Inflammatory macrophage treated with lipopolysaccharide for 1 hour (primary cell): ENCODE measurements at regions not wholly inside any gene's neighbourhood (a gene's known extent, or its start where the extent isn't known, plus 50 kb on each side); places are given as distances from the start of the nearest gene placed in this dataset.
A peak's percentile ranks its signal among the peaks of the same experiment; 100 is the strongest.

Experiments
- DNase-seq, 2 donors: peaks; one replicate each; pipeline ENCODE4 v3.0.0-alpha.2; 2020 to 2022

- DNase-seq = no peak
Observed at GRCh38 chr15:96538491-96538890, 208.0 kb downstream of the NR2F2 start.

DNA sequence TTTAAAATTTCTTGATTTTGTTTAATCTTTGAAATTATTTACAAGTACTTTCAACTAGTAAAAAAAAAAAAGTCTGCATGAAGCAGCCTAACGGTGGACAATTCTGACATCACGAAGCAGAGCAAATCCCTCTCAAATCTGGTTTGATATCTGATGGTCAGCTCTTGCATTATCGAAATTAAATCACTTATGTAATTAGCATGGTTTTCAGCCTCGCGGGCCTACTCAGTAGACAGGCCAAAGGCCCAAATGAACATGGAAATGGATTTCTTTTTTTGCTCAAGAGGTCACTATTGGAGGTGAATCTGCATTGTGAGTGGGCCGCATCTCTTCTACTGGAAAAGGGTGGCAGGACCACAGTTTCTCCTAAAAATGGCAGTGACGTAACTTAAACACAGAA is 209.8 kb downstream of the NR2F2 start:
- no peak for DNase-seq

DNA sequence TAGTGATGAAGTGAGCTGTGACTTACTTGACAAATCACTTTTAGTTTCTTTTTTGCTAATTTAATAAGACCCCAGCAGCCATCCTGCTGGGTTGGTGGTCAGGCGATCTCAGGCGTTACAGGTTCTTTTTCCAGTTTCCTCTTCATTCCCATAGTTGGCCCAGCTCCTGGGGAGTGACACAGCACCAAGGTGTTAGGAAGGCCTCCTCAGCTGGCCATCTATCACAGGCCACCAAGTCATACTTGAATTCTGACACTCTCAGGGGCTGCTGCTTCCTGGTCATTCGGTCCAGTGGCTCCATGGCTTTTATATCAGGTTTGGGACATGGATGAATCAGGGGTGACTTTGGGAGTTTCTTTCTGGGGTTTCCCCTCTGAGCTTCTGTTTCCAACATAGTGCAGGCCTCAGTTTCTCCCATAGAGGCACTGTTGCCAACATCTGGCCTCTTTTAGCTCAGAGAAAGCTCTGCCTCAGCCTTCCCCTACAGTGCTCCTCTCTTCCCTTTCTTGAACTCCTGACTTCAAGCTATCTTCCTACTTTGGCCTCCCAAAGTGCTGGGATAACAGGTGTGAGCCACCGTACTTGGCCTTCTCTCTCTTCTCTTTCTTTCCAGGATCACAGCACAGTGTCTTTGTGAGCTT is 211.8 kb downstream of the NR2F2 start:
- DNase-seq = no peak

GRCh38 chr15:96544162-96544756 is 213.8 kb downstream of the NR2F2 start:
- DNase-seq = no peak

GRCh38 chr15:96549136-96549535 is 218.6 kb downstream of the NR2F2 start:
- no peak for DNase-seq

DNA sequence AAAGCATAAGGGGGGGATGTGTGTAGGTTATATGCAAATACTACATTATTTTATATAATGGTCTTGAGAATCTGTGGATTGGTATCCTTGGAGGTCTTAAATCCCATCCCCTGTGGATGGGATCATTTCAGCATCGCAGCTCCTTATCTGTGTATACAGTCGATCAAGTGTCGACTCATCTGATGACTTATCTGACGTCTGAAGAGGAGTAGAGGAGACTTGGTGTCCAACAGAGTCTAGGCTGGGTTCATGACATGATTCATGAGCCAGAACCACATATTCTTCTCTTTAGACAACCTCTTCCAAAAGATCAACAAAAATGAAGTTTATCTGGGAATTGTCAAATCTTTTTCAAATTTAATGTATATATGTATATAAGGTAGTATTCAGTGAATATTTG is 220.7 kb downstream of the NR2F2 start:
- no peak for DNase-seq

DNA sequence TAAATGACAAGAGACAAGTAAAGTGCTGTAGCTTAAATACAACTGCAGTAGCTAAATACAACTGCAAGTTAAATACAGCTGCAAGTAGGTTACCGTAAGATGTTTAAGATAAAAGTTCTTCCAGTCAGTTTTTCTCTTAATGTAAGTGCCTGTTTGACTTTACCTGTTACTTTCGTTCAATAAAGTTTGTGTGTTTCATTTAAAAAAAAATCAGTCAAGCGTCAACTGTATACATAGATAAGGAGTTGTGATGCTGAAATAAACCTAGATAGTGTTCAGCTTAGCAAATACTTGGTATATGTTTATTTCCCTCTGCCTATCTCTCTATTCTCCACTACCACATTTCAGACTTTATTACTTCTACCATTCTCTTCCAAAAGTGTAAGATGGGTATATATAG is 221.2 kb downstream of the NR2F2 start:
- DNase-seq = no peak

DNA sequence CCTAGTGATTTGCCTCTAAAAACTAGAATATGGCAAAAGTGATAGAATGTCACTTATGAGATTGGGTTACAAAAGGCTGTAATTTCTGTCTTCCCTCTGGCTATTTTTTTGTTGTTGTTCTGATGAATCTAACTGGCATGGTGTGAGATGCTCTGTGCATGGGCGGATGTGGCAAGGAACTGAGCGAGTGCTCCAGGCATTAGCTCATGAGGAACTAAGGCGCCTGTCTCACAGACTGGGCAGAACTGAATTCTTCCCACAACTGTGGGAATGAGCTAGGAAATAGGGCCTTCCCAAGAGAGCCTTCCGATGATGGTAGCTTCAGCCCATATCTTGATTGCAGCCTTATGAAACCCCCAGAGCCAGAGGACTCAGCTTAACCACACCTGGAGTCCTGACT is 222.5 kb downstream of the NR2F2 start:
- DNase-seq = peak in 1 of 2 donors; percentile 0

DNA sequence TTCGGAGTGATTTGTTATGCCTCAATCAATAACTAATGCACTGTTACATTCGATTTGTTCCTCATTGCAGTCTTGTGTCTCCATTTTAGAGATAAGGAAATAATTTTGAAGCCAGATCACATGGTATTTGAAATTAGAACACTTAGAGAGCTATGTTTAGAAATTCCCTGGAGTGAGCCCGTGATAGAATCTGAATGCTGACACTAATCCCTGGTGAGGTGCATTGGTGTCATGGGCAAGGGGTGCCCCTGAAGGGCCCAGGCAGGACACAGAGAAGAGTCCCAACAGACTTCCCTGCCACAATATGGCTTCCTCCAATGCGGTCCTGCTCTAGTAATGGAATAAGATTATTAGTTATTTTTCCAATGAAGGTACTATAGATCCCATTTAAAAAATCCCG is 223.0 kb downstream of the NR2F2 start:
- DNase-seq = no peak

DNA sequence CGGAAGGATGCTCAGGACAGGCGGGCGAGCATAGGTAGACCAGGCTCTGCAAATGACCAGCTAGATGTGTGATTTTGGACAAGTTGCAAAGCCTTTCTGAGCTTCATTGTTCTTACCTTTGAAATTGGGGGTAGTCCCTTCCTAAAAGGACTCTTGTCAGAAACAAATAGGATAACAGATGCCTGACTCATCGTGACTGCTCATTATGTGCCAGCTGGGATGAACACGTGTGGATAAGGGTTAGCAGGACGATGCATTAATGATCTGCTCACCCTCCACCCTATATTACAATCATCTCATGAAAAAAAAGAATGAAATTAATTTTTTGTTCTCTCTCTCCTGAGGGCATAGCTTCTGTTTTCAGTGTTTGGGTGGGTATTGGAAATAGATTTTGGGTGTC is 223.4 kb downstream of the NR2F2 start:
- no peak for DNase-seq

- no peak for DNase-seq
Observed at GRCh38 chr15:96554541-96554940, 224.0 kb downstream of the NR2F2 start.

DNA sequence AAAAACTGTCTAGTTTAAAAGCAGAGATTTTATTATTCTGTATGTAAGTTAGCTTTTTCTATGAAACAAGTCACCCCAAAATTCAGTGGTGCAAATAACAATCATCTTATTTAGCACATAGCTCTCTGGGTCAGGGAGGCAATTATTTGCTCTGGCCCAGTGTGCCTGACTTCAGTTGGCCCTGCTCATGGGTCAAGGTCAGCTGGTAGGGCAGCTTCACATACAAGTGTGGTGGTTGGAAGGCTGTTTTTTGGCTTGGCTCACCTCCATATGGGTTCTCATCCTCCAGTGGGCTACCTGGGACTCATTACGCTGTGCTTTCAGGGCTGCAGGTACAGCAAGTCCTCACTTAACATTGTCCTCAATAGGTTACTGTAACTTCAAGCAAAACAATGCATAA is 228.6 kb downstream of the NR2F2 start:
- DNase-seq = no peak

GRCh38 chr15:96559631-96560030 is 229.1 kb downstream of the NR2F2 start:
- DNase-seq = no peak

DNA sequence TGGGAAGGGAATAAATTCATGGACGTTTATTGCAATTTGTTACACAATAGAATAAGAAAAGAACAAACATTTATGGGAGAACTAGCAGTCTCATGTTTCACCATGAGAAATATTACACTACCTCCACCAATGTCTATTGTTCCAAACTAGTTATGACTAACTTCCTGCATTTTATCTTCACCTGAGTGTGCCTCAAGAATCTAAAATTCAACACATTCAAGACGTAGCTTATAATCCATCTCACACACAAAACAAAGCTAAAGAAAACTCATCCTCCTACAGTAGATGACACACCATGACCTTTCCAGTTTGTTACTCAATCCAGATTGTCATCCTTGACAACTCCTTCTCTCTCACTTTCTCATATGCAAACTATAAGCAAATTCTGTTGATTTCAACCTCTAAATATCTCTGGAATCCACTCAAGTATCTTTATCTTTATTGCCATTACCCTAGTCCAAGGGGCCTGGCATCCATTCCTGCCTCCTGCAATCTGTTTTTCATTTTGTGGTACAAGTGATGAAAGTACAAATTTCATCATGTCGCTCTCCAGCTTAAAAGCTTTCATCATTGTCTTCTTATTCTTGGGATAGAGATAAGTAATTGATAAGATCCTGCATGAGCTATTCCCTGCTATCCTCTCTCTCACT is 229.9 kb downstream of the NR2F2 start:
- DNase-seq = no peak

- DNase-seq = no peak
Observed at GRCh38 chr15:96561593-96561992, 231.1 kb downstream of the NR2F2 start.

DNA sequence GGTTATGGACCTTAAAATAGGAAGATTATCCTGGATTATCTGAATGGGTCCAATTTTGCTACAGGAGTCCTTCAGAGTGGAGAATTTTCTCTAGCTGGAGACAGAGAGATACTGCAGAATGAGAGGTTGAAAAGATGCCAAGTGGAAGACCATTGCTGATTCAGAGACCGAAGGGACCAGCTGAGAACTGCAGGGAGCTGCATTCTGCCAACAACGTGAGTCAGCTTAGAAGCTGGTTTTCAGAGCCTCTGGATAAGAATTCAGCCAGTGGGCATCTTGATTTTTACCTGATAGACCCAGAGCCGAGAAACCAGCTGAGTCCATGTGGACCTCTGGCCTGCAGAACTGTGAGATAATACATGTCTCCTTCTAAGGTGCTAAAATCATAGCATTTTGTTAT is 234.0 kb downstream of the NR2F2 start:
- no peak for DNase-seq

DNA sequence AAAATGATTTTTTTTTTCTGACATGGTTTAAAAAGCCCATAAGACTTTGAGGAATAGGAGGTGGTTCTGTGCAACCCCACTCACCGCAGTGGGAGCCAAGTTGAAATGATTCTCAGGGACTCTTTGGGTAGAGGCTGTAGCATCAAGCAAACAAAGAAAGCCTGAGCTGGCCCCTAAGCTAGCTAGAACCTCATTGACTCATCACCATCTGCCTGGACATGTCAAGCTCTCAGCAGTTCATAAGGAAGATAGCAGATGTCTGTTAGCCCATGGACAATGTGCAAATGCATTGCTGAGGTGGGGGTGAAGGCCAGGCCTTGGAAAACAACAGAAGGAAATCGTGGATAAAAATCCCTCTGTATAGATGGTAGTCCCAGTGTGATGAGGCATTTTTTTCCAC is 234.8 kb downstream of the NR2F2 start:
- no peak for DNase-seq

GRCh38 chr15:96574782-96575181 is 244.3 kb downstream of the NR2F2 start:
- no peak for DNase-seq

GRCh38 chr15:96576596-96576995 is 246.1 kb downstream of the NR2F2 start:
- no peak for DNase-seq

DNA sequence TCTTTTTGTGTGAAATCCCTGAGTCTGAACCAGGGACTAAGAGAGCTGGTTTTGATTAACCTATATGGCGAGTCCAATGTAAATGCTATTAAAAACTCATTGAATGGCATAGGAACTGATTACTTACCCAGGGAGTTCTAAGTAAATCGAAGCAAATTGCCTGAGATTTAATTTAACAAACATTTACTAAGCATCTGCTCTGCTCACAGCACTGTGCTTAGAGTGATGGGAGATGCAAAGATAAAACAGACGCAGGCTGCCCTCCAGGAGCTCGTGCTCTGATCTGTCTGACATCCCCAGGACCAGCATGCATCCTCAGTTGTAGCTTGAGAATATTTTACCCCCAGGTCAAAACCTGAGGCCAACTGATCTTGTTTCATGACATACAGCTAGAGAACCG is 247.9 kb downstream of the NR2F2 start:
- no peak for DNase-seq

DNA sequence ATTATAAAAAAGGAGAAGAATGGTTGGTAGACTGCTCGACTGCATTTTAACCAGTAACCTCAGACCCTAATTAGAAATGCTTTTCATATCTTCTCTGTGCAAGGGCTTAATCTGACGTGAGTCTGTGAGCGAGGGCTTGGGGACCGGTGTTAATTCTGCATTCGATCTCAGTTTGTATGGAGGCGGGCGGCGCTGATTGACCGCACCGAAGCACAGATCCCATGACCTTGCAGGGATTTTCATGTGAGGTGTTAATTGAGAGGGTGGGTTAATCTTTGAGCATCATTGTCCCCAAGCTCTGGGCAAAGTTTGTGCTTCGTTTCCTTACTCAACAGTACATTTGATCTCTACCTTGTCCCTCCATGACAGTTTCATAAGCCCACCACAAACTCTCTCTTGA is 250.9 kb downstream of the NR2F2 start:
- no peak for DNase-seq

DNA sequence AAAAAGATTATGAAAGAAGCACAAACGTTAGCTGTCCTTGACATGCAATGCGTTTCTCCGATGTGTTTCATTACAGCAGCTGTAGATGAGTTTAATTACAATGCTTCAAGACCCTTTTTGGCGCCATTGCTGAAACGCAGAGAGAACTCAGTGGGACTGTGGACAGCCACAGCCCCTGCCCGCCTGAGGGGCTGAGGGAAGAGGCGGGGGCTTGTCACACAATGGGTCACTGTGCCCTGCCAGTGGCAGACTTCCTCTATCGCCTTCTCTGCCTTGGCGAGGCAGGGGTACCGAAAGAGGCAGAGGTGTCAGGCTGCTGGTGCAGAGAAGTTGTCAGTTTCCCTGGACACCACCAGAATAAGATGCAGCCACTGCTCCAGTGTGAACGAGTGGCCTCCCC is 252.0 kb downstream of the NR2F2 start:
- no peak for DNase-seq

DNA sequence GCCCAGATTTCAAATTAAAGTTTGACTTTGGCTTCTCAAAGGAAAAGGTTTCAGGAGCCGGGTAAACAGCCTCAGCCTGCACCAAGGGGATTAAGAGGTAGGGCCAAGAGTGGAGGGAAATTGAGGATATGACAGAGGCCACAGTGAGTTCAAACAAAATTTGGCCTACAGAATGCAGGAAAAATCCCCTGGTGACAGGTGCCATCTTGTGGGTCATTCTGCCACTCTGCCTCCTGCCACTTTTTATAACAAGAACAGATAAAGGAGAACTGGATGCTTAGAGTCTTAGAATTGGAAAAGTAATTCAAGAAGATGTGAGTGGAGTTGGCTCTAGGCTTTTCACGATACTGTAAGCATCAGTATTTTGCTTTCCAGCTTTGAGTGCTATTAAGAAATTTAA is 253.2 kb downstream of the NR2F2 start:
- DNase-seq = no peak

- DNase-seq = peak; percentile 55 to 56
Observed at GRCh38 chr15:96585484-96586386, 255.2 kb downstream of the NR2F2 start.
